HG03280 (cell line): ENCODE measurements at regions not wholly inside any gene's neighbourhood (a gene's known extent, or its start where the extent isn't known, plus 50 kb on each side); places are given as distances from the start of the nearest gene placed in this dataset.
A peak's percentile ranks its signal among the peaks of the same experiment; 100 is the strongest.
"Not testable (repeated sequence)": the region's sequence is repeated elsewhere in the genome, so short reads cannot be mapped to it uniquely, and the experiment has no call there.

Experiments
- ATAC-seq: cut with Tn5 transposase; IDR thresholded peaks from one replicate; pipeline ENCODE4 v1.9.1; 2021; ENCODE audit warnings: mild to moderate bottlenecking, moderate library complexity; ENCODE audit not compliant: unreplicated experiment

- no peak for ATAC-seq
Observed at GRCh38 chr21:35548904-35549615, 500.0 kb upstream of the RUNX1 start.

DNA sequence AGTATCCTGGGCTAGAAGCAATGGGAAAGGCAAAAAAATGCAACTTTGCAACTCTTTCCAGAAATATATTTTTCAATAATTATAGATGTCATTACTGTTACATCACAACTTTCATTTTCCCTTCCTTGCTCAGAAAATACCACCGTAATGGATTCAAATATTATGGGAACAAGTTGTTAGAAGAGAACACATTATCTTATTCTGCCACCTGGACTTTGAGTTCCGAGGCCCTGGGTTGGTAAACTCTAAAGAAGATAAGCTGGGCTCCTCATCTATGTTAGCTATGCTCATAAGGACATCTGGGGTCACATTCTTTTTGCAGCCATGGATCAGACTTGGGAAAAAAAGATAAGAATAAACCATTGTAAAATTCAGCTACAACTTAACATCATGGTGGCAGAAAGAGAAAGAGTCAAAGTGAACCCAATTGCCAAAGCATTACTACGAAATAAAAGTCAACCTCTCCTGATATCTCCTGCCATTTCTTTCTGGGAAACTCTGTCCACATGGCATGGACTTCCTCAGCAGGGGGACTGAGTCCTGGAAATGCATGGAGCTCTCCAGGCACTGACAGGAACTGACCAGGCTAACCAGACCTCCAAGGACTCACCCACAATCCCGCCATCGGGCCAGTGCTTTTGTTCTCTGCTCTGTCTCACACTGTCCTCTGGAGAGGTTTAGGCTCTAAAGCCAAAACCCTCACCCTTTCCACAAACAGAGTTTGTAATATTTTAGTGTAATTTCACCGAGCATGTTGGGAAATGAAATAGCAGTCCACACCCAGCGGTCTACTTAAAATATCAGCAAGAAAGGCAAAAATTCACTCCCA is 499.1 kb upstream of the RUNX1 start:
- no peak for ATAC-seq

DNA sequence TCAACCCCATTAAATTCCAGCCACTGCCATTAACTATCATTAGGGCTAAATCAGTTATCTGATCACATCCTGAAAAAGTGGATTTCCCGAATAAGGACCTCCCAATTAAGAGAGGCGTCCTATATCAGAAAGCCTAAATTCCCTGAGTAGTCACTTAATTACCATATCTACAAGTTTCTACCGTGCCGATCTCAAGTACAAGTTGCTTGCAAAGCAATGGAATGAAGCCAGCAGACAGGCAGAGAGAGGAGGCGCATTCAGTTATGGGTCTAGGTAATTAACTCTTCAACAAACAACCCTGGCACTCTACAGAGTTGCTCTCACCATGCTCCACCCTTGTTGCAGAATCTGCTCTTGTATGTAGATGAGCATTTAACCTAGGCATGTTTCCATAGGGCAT is 494.6 kb upstream of the RUNX1 start:
- no peak for ATAC-seq

DNA sequence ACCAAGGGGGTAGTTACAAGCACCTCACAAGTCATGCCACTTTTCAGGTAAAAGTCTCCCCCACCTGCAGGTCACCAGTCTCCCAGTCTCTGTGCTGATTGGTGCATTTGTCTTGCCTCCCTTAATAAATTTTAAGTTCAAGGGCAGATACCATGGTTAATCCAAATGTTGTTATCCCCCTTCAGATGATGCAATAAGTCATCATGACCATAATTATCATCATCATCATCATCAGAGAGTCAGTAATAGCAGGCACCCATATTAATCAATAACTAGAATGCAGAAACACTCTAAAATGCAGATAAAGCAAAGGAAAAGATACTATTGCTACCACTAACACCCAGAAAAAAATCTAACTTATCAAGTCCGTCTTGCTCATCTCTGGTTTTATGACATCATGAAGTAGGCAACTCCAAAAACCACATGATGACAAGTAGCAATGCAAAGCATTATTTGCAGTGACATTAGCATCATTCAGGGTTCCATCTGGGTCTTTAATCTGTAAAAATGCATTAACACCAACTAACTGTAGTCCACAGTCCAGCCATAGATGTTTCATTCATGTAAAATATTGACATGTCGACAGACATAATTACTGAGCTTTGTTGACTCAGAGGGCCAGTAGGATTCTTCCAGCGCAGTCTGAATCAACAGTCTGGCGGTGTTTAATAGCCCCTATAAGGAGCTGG is 492.0 kb upstream of the RUNX1 start:
- no peak for ATAC-seq

DNA sequence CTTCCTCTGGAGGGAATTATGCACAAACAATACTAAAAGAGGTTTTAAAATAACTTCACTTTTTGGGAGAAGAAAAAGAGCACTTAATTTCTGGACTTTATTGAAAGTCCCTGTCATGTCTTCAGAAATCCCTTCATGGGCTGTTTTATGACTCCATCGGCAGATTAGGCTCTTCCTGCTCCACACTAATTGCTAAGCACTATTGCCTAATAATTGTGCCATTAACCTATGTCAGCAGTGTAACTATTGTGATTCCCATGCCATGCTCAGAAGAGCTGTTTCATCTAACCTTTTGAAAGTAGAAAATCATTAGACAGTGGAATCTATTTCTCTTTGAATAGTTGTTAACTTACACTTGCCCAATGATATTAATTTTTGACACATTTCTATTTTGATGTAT is 489.3 kb upstream of the RUNX1 start:
- ATAC-seq = no peak

- ATAC-seq = no peak
Observed at GRCh38 chr21:35537604-35538003, 488.5 kb upstream of the RUNX1 start.

- no peak for ATAC-seq
Observed at GRCh38 chr21:35533893-35534292, 484.8 kb upstream of the RUNX1 start.

- ATAC-seq = no peak
Observed at GRCh38 chr21:35530766-35531165, 481.7 kb upstream of the RUNX1 start.

GRCh38 chr21:35529171-35529863 is 480.2 kb upstream of the RUNX1 start:
- ATAC-seq = peak; percentile 46

DNA sequence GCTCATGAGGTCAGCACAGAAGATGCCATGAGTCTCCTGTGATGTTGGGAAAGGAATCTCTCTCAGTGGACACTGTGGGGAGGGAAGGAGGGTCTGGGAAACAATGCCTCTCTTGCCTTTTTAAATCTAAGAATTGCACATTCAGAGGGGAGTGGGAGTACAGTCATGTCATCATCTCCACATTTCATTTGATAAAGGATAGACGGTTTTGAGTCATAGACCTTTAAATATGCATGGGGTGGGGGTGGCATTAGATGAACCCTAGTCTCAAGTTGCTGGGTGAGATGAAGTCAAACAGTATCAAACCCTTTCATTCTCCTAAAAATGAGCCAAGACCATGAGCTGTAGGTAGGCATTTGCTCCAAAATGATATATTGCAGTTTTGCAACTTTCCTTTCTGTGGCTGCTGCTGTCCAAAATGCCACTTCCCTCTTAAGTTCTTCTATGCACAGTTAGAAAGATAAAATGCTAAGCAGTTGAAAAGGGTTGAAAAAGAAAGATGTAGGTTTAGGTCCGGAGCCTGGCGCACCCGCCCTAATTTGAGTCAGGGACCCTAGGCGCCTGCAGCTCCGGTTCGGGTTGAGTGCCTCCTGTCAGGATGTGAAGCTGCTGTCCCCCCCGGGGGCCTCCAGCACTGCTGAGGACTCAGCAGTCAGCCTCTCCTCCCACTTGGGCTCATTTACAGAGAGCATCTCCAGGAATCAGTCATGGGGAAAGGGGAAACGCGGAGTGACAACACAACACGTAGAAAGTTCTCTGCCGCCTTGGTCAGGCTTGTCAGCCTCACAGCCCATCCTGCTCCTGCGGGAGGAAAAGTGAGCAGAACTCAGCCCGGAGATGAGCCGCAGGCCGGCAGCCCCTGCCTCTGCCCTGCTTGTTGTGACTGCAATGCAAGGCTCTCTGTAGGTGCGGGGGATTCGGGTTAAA is 479.3 kb upstream of the RUNX1 start:
- peak; percentile 42 for ATAC-seq

GRCh38 chr21:35527358-35527757 is 478.3 kb upstream of the RUNX1 start:
- ATAC-seq = no peak

GRCh38 chr21:35525443-35525842 is 476.3 kb upstream of the RUNX1 start:
- ATAC-seq = no peak

DNA sequence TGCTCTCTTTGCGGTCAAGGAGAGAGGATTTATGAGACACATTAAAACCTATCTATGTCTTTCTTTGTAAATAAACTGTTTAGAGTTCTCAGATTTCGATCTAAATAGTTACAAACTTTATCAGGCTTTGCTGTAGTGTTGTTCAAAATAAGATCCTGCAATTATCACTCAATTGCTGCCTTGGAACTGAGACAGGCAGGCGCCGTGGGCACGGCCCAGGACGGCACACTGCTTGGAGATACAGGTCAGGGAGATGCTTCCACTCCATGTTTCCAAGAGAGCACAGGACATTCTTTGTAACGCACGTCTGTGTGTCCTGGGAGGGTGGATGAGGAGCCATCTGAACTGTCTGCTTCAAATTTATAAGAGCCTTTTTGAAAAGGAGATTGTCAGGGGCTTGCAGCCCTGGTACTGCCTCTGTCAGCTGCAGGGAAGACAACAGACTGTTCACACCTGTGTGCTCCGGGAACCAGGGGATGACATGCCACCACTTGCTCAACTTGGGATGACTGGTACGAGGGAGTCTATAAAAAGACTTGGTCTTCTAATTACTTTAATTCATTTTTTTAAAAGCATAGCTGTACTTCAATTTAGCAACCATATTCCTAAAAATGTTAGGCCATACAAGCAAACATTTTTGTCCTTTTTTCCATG is 472.9 kb upstream of the RUNX1 start:
- ATAC-seq = no peak

DNA sequence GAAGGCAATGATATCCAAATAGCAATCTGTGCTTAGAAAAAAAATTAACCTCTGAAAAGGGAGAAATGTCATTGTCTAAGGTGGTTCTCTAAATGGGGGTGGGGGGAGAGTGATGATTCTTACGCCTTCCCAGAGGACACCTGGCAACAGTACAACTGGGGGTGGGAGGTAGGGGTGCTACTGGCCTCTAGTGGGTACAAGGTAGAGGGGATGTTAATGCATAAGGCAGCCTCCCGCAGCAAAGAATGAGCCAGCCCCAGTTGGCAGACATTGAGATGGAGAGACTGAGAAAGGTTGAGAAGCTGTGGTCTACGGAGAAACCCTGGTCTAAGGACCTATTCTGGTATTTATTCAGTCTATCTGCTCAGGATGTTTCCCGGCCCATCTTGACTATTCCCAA is 472.2 kb upstream of the RUNX1 start:
- no peak for ATAC-seq

GRCh38 chr21:35520856-35521255 is 471.8 kb upstream of the RUNX1 start:
- no peak for ATAC-seq

GRCh38 chr21:35520302-35520701 is 471.2 kb upstream of the RUNX1 start:
- ATAC-seq = no peak

DNA sequence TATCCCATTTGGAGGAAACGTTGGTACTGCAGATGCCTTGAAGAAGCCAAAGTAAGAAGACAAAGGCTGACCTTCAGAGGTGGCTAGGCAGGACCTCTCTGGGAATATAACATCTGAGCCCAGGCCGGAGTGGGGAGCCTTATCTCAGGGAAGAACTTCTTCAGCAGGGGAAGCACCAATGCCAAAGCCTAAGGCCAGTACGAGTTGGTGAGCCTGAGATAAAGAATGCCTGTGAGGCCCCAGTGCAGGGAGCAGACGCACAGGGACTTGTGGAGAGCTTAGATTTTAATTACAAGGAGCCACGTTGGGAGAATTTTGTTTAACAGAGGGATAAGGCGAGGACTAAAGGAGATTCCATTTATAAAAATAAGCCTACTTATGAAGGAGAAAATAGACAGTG is 468.8 kb upstream of the RUNX1 start:
- no peak for ATAC-seq

GRCh38 chr21:35516292-35516691 is 467.2 kb upstream of the RUNX1 start:
- ATAC-seq = not testable (repeated sequence)

DNA sequence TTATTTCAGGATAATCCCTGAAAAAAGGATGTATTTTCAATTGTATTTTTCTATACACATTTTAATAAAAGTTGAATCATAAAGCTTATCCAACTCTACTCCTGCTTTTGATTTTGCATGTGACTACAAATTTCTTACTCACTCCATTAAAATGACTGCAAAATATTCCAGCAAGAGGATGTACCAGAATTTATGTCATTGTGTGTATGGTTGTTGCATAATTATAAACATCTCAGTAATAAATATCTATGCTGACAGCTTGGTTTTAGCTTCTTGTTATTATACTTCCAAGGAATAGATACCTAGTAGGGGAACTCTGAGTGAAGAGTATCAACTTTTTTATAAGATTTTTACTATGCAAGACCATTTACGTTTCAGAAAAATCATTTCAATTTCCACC is 463.2 kb upstream of the RUNX1 start:
- no peak for ATAC-seq
